HG02678 (cell line): ENCODE measurements at regions not wholly inside any gene's neighbourhood (a gene's known extent, or its start where the extent isn't known, plus 50 kb on each side); places are given as distances from the start of the nearest gene placed in this dataset.
"Not testable (repeated sequence)": the region's sequence is repeated elsewhere in the genome, so short reads cannot be mapped to it uniquely, and the experiment has no call there.

Experiments used
- ATAC-seq: cut with Tn5 transposase; IDR thresholded peaks from one replicate; pipeline ENCODE4 v1.9.1; 2021; ENCODE audit warnings: mild to moderate bottlenecking, moderate library complexity; ENCODE audit not compliant: unreplicated experiment

GRCh38 chr17:53765609-53766008 lies 57.1 kb upstream of the KIF2B start:
- no peak for ATAC-seq

- ATAC-seq, result no peak
Measured at GRCh38 chr17:53765129-53765528, 57.6 kb upstream of the KIF2B start.

GRCh38 chr17:53757559-53757958 lies 65.2 kb upstream of the KIF2B start:
- no peak for ATAC-seq

- not testable (repeated sequence) for ATAC-seq
Measured at GRCh38 chr17:53757116-53757515, 65.6 kb upstream of the KIF2B start.

DNA sequence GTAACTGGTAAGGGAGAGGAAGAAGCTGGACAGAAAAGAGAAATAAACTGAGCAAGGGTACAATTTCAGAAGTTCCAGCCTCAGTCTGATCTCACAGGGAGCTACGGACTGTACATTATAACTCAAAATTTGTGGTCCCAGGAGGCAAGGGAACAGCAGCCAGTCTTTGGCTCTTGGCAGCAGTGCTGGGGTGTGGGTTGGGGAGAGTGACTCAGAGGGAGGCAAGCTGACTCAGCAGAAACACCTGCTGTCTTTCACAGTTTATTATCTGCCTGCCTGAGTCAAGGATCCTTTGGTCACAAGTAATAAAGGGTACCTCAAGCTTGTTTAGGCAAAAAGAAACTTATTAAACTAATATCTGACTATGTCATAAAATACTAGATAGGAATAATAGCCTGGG lies 73.5 kb upstream of the KIF2B start:
- no peak for ATAC-seq

DNA sequence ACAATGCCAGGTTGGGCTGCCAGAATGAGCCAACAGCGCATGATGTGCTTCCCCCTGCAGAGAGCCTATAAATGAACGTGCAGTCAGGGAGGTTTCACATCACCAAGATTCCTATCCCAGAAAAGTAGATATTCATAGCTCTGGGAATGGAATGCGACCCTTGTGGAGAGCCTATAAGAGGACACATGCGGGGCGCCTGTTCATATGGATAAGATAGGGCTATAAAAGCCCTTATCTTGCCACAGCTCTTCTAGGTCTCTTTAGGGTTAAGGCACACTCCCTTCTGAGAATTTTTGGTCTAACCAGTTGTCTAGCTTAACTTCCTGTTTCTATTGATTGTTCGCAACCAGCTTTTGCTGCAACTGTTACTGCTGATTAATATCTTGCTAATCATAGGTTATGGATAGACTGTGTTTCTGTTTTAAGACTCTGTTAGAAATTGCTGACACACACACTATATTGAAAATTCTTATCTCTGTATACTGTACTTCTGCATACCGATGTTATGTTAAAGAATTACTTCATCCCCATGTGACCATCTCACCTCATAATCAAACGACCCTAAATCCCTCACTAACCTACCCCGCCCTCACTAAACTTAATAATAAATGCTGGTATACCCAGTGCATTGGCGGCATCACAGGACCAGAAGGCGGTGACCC lies 74.4 kb upstream of the KIF2B start:
- ATAC-seq, result not testable (repeated sequence)

- no peak for ATAC-seq
Measured at GRCh38 chr17:53740312-53740711, 82.4 kb upstream of the KIF2B start.

GRCh38 chr17:53736516-53737240 lies 86.0 kb upstream of the KIF2B start:
- no peak for ATAC-seq

- no peak for ATAC-seq
Measured at GRCh38 chr17:53724726-53725125, 98.0 kb upstream of the KIF2B start.

- no peak for ATAC-seq
Measured at GRCh38 chr17:53722407-53722806, 100.3 kb upstream of the KIF2B start.

DNA sequence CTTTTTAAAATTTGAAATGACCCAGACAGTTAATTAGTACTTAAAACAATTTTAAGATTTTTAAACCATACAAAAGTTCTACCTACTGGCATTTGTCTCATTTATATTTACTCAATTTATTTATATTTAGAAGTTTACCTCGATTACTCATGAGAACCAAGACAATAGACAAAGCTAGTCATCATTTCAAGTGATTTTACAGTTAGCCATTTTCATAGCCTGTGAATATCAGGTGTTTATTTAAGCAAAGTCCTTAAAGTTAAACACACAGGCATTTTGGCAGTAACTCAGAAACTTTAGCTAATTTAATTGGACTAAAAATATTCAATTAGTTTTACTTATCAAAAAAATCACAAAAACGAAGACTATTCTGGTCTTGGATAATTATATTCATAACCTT lies 101.6 kb upstream of the KIF2B start:
- no peak for ATAC-seq

DNA sequence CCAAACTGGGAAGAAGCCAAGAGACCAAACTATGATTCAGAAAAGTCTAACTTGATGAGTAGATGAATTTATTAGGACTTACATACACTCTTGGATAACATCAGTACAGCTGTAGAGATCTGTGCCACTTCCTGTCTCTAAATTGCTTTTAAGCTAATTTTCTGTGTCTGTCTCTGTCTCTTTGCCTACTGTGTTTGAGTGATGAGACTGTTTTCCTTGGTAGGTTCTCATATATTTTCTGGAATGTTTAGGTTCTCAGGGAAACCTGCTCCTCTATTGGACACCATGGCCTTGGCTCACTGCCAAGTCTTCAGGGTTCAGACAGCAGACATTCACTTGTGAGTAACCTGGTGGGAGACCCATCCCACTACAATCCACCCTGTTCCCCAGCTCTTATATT lies 103.5 kb upstream of the KIF2B start:
- no peak for ATAC-seq

GRCh38 chr17:53707566-53707965 lies 115.2 kb upstream of the KIF2B start:
- ATAC-seq, result no peak

DNA sequence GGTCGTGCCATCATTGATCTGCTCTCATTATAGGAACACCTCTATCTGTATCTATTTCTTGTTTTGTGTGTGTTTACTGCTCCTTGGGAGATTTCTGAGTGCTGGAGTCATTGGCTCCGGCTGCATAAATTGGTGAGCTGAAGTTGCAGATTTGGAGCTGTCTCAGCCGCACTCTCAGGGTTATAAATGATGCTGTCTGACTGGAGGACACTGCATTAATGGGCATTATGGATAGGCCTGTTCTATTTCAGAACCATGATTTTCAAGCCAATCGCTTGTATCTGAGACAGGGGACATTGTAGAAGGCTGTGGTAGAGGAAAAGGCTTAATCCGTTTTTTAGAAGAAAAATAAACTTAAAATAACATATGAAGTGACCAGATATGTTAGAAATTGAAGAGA lies 126.4 kb upstream of the KIF2B start:
- no peak for ATAC-seq

GRCh38 chr17:53687324-53687723 lies 135.4 kb upstream of the KIF2B start:
- no peak for ATAC-seq

DNA sequence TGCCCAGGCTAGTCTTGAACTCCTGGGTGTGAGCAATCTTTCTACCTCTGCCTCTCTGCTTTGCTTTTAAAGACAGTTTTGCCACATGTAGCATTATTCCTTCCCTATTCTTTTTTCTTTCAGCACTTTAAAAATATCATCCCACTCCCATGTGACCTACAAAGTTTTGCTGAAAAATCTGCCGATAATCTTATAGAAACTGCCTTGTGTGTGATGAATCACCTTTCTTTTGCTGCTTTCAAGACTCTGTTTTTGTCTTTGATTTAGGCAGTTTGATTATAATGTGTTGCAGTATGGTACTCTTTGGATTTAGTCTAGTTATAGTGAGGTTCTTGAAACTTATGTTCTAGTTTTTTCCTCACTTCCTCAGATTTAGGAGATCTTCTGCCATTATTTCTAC lies 142.0 kb upstream of the KIF2B start:
- ATAC-seq, result no peak

- no peak for ATAC-seq
Measured at GRCh38 chr17:53668854-53669253, 153.9 kb upstream of the KIF2B start.

DNA sequence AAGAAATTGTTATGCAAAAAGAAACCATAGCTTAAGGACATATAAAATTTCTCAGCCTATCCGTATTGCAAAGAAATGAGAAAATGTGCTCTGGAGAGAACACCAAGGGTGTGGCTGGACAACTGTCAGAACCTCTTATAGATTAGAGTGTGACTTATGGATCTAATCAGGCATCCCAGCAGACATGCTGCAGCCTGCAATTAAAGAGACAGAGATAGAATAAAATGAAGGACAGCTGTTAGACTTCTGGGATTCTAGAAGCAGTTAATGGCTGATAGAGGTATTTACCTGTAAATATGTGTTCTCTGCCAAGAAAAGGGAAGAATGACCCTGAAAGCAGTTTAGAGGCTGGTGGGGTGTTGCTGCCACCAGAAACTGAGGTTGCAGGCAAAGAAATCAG lies 160.1 kb upstream of the KIF2B start:
- ATAC-seq, result no peak

DNA sequence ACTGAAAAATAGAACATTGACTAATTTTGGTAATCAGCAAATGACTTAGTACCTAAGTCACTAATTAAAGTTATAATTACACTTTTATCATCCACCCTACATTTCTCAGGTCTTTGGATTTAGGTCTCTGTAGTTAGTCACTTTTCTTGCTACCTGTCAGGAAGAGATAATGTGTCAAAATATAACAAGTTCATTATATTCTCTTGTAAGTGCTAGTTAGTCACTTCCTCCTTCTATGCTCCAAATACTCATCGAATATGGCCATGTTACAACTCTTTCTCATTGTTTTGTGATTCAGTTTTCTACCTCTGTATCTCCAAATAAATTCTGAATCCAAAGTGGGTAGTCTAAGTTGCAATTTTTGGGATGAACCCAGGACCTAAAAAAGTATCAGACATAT lies 163.5 kb upstream of the KIF2B start:
- no peak for ATAC-seq

GRCh38 chr17:53655591-53655990 lies 167.1 kb upstream of the KIF2B start:
- no peak for ATAC-seq

DNA sequence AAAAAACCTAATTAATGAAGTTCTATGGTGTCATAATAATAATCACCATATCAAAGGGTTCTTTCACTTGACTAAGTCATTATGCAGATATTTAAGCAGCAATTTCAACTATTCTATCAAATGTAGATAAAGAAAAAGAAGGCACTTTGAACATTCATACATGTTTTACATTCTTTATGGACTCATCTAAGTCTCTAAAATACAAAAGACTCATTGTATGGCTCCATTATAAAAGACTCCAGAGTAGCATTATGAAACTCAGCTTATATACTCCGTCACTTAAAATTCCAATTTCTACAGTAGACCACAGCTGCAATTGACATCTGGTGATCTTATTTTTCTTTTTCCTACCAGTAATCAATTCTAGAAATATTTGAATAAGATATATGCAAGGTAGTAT lies 173.5 kb upstream of the KIF2B start:
- ATAC-seq, result no peak

DNA sequence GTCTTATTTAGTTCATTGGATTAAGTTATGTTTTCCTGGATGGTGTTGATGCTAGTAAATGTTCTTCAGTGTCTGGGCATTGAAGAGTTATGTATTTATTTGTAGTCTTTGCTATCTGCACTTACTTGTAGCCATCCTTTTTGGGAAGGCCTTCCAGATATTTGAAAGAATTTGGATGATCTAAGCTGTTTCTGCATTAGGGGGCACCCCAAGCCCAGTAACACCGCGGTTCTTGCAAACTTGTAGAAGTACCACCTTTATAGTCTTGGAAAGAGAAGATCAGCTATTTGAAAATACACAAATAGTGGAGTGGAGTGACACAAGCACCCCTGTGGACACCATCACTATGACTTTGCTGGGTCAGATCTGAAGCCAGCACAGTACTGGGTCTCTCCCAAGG lies 175.9 kb upstream of the KIF2B start:
- no peak for ATAC-seq

DNA sequence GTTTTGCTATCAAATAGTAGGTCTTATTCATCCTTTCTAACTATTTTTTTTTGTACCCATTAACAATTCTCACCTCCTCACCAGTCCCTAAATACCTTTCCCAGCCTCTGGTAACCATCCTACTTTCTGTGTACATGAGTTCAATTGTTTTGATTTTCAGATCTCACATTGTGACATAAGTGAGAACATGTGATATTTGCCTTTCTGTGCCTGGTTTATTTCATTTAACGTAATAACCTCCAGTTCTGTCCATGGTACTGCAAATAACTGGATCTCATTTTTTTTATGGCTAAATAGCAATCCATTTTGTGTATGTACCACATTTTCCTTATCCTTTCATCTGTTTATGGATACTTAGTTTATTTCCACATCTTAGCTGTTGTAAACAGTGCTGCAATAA lies 181.9 kb upstream of the KIF2B start:
- no peak for ATAC-seq
